ENCODE measurements at regions not wholly inside any gene's neighbourhood (a gene's known extent, or its start where the extent isn't known, plus 50 kb on each side); places are given as distances from the start of the nearest gene placed in this dataset.

DNA sequence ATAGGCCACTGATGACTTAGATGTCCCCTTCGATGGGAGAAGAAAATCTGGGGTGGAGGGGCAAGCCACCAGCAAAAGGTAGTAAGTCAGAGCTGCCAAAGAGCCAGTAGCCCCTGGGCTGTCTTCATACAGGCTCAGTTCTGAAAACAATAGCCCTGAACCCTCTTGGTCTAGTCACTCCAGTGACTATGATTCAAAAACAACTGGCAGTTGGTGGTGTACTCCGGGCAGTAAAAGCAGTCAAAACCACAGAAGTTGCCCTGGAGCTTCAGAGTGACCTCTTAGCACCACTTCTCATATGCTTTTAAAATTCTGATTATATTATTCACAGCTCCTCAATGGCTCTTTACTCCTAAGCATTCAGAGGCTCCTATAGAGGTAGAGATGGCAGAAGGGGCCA is 164.3 kb upstream of the MAMLD1 start:
- TF ChIP-seq, protein P1, sequence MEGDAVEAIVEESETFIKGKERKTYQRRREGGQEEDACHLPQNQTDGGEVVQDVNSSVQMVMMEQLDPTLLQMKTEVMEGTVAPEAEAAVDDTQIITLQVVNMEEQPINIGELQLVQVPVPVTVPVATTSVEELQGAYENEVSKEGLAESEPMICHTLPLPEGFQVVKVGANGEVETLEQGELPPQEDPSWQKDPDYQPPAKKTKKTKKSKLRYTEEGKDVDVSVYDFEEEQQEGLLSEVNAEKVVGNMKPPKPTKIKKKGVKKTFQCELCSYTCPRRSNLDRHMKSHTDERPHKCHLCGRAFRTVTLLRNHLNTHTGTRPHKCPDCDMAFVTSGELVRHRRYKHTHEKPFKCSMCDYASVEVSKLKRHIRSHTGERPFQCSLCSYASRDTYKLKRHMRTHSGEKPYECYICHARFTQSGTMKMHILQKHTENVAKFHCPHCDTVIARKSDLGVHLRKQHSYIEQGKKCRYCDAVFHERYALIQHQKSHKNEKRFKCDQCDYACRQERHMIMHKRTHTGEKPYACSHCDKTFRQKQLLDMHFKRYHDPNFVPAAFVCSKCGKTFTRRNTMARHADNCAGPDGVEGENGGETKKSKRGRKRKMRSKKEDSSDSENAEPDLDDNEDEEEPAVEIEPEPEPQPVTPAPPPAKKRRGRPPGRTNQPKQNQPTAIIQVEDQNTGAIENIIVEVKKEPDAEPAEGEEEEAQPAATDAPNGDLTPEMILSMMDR (IDR thresholded peaks at IDR 0.05): no peak
- TF ChIP-seq POLR2AphosphoS5 (IDR thresholded peaks at IDR 0.05; ENCODE audit: insufficient read depth in 1 of 2, low read depth in 1 of 2): no peak
- no peak for TF ChIP-seq POLR2A (IDR thresholded peaks at IDR 0.05)
